CD4-positive, alpha-beta T cell treated with Interleukin-17A for 4 hours (primary cell): ENCODE measurements at regions not wholly inside any gene's neighbourhood (a gene's known extent, or its start where the extent isn't known, plus 50 kb on each side); places are given as distances from the start of the nearest gene placed in this dataset.

Experiments
- DNase-seq: peaks from one replicate; pipeline ENCODE4 v3.0.0-alpha.2; 2020; ENCODE audit warnings: mixed read lengths

- DNase-seq: no peak
Observed at GRCh38 chr6:90434094-90434493, 137.5 kb upstream of the BACH2 start.

DNA sequence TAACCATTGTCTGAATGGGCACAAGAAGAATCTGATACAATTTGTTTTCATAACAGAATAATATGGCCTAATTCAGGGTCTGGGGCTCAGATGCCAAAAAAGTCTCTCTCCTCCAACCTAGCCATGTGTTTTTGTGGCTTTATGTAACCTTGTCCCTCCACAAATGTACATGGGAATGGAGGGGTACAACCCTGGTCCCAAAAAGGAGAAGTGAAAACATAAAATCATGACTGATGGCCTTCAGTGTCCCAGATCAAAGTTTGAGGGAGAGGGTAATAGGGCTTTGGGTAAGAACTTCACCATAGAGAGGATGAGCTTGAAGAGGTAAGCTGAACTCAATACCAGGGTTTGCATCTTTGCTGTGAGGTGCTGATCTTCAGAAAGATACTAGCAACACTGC is 136.3 kb upstream of the BACH2 start:
- DNase-seq: no peak

DNA sequence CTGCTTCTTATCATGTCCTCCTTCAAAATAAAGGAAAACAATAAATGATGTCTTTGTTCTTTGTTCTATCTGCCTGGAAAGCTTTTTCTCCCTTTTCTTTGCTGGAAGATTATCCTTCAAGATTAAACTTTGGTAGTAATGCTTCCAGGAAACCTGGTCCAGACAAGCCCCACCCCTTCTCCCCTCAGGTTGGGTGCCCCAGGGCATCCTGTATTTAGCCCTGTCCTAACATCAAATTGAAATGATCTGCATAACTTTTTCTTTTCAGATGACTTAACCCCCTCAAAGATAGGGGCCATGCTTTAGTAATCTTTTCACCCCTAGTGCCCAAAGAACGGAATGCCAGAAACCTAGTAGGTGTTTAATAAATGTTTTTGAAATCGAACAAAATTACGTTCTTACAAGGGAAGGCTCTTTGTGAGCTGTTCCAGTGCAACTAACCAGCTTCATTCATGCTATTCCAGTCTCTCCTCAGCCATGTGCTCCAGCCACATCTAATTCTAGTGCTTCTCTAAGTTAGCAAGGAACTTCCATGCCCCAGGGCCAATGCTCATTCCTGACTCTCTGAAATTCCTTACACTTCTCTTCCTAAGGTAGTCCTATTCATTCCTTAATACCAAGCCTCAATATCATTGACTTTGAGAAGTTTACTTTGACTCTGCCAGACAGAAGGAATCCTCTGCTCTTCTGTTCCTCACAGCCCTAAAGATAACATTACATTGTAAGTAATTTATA is 135.6 kb upstream of the BACH2 start:
- DNase-seq: no peak

GRCh38 chr6:90431576-90431975 is 134.9 kb upstream of the BACH2 start:
- DNase-seq: no peak

GRCh38 chr6:90429713-90430112 is 133.1 kb upstream of the BACH2 start:
- DNase-seq: no peak

GRCh38 chr6:90428514-90428913 is 131.9 kb upstream of the BACH2 start:
- DNase-seq: no peak

- no peak for DNase-seq
Observed at GRCh38 chr6:90425161-90425641, 128.6 kb upstream of the BACH2 start.

DNA sequence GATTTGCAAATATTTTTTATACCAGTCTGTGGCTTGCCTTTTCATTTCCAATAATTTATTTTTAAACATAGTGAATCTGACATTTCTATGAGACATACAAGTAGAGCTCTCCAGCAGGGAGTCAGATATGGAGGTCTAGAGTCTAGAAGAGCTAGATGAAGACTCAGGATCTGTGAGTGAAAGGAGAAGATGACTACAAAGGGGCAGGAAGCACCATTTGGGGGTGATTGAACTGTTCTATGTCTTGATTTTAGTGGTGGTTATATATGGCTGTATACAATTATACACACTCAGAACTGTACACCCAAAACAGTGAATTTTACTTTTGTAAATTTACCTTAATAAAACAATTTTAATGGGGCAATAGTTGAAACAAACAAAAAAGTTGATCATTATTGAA is 127.9 kb upstream of the BACH2 start:
- DNase-seq: no peak

- DNase-seq: no peak
Observed at GRCh38 chr6:90421666-90422065, 125.0 kb upstream of the BACH2 start.

DNA sequence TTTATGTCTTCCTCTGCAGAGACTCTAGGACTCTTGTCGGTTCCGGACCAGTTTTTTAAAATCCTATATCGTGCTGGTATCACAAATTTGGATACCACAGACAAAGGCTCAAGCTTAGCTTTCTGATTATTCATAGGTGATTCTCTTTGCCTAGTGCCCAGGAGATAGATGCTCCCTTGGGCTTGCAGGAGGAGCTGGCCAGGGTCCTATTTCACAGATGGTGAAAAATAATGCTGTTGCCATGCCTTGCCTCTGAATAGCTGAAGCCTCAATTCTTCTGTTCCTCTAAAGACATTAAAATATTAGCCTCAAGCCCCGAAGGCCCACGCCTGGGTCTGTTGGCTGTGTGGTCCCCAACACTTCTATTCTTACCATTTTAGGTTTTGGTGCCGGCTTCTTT is 123.9 kb upstream of the BACH2 start:
- DNase-seq: no peak

GRCh38 chr6:90417385-90417784 is 120.7 kb upstream of the BACH2 start:
- DNase-seq: no peak

DNA sequence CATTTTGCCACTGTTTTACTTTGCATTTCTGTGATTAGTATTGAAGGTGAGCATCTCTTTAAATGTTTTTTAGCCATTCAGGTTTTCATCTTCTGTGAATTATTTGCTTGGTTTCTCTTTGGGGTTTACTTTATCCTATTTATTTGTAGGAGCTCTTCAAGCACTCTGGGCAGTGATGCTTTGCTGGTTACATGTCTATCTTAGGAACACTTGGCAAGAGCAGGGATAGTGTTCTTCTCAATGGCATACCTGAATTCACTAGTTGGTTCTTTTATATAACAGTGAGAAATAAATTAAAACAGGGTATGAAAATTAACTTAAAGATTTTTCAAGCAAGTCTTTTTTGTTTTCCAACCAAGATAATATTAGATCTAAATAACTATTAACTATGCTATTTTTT is 119.7 kb upstream of the BACH2 start:
- DNase-seq: no peak

DNA sequence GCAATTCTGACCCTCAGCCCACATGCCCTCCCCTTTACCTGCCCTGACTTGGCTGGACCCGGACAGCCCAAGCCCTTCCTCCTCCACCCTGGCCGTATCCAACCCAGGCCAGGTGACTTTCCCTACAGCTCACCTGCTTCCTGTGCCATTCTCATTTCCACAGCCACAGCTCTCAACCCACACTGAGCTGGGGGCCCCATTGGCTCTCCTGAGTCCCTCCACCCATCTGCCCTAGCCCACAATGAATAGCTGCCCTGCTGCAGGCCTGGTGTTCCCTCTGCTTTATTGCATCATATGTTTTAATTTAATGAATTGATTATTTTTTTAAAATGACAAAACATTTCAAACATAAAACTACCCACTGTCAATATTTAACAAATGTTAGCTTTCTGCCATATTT is 118.5 kb upstream of the BACH2 start:
- no peak for DNase-seq

- DNase-seq: no peak
Observed at GRCh38 chr6:90414352-90414751, 117.7 kb upstream of the BACH2 start.

DNA sequence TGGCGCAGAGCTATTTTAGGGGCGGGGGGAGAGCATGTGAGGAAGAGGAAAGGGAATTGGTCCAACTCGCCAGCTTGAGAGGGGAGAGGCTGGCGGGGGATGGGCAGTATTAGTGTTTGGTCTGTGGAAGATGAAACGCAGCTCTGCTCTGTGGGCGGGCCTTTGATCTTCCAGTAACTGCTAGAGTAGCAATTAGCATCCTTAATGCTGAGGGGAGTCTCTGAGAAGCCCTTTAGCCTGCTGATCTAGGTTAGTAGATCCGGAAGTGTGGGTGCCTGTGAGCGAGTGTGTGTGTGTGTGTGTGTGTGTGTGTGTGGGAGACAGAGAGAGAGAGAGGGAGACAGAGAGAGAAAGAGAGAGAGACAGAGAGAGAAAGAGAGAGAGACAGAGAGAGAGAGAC is 117.2 kb upstream of the BACH2 start:
- peak; percentile 80 for DNase-seq

- DNase-seq: no peak
Observed at GRCh38 chr6:90413396-90413795, 116.8 kb upstream of the BACH2 start.

GRCh38 chr6:90412538-90413369 is 116.1 kb upstream of the BACH2 start:
- no peak for DNase-seq

GRCh38 chr6:90411292-90411781 is 114.7 kb upstream of the BACH2 start:
- DNase-seq: peak; percentile 69

GRCh38 chr6:90409700-90410099 is 113.1 kb upstream of the BACH2 start:
- DNase-seq: no peak

DNA sequence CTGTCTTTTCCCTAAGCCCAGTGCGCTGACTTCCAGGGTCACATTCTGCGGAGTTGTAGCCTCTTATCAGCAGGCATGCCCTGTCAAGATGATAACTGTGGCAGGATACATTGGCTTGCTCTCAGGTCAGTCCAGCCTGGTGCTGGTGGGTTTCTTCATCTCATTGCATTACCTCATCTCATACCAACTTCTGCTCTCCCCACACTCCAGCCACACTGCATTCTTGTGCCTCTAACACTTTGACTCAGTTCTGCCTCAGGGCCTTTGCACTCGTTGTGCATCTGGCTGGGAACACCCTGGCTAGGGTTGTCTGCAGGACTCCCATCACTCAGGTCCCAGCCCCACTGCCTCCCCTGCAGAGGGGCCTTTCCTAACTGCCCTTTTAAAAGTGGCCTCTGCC is 110.3 kb upstream of the BACH2 start:
- DNase-seq: no peak

DNA sequence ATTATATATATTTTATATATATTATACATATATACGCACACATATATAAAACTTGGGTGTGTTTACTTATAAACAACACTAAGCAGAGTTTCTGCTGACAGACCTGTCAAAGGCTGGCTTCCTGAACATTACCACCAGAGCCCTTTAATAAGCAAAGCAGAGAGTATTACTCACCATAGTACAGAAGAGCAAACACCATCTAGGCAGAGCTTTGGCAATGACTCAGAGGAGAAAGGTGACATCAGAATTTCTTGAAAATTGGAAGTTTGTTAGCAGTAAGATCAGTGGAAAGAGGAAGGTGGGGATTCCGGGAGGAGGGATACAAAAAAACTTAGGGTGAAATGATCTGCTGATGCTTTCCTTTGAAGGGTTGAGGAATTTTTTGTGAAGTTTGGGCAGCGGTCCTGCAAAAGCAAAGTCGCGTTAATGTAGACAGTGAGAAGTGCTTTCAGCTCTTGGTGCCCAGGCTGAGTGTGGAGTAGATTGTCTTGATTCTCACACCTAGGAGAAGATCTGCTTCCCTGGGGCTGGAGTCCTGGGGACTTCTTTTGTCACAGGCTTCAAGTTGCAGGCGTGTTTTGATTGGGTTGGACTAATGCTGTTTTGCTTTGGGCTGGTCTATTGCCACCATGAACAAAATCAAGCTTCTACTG is 109.6 kb upstream of the BACH2 start:
- no peak for DNase-seq

- DNase-seq: no peak
Observed at GRCh38 chr6:90403489-90404381, 107.1 kb upstream of the BACH2 start.

DNA sequence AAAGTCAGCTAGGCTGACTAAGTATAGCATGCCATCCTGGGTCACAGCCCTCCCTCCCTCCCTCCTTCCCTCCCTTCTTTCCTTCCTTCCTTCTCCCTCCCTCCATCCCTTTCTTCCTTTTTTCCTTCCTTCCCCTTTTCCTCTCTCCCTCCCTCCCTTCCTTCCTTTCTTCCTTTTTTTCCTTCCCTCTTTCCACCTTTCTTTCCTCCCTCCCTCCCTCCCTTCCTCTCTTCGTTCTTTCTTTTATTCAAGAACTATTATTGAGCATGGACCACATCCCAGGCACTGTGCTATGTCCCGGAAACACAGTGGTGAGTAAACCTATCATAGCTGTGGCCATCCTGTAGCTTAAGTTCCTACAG is 106.2 kb upstream of the BACH2 start:
- DNase-seq: no peak
